Activated T-helper 2 cell treated with anti-CD3 and anti-CD28 coated beads, Interferon-gamma antibody, Interleukin-2, Interleukin-4, amounts not matched to agents 10 μg/mL and 5 μg/mL and 100 μg/mL, durations not matched to agents 14 hours and 24 hours and 36 hours (primary cell): ENCODE measurements at regions not wholly inside any gene's neighbourhood (a gene's known extent, or its start where the extent isn't known, plus 50 kb on each side); places are given as distances from the start of the nearest gene placed in this dataset.
"Not testable (repeated sequence)": the region's sequence is repeated elsewhere in the genome, so short reads cannot be mapped to it uniquely, and the experiment has no call there.

Experiments
- DNase-seq: peaks from one replicate; pipeline ENCODE4 v3.0.0; 2021; ENCODE audit warnings: low spot score
- H3K27ac Mint-ChIP-seq: one replicate; pipeline ENCODE4 v1.8.0; 2021; ENCODE audit warnings: mixed read lengths
- H3K27me3 Mint-ChIP-seq: one replicate; pipeline ENCODE4 v1.8.0; 2021; ENCODE audit warnings: low read depth, mixed read lengths
- H3K36me3 Mint-ChIP-seq: one replicate; pipeline ENCODE4 v1.8.0; 2021; ENCODE audit warnings: low read depth, mixed read lengths
- H3K4me1 Mint-ChIP-seq: one replicate; pipeline ENCODE4 v1.8.0; 2021; ENCODE audit warnings: low read depth, mixed read lengths
- H3K4me3 Mint-ChIP-seq: one replicate; pipeline ENCODE4 v1.8.0; 2021; ENCODE audit warnings: low read depth, mild to moderate bottlenecking, moderate library complexity, mixed read lengths
- H3K9me3 Mint-ChIP-seq: one replicate; pipeline ENCODE4 v1.8.0; 2021; ENCODE audit warnings: mixed read lengths
- intact Hi-C: fragments of 100-400 bp; cut with micrococcal nuclease; formaldehyde crosslinking; loops from one replicate; pipeline ENCODE4 v1.15.1; 2023

- DNase-seq, result no peak
- Mint-ChIP-seq H3K27me3 (no peaks in the 10 kb centered on the region), H3K4me1 (no peaks in the 10 kb centered on the region), H3K4me3 (no peak overlapping the region), H3K36me3 (no peaks in the 10 kb centered on the region), H3K27ac (no peak overlapping the region), H3K9me3 (no peaks in the 10 kb centered on the region)
- intact Hi-C loops, result no loop called here
Observed at GRCh38 chr13:90869580-90869979, 477.9 kb upstream of the MIR17HG start.

- no peak overlapping the region for H3K27ac Mint-ChIP-seq
- DNase-seq, result no peak
- H3K27me3 Mint-ChIP-seq, result no peaks in the 10 kb centered on the region
- intact Hi-C loops, result no loop called here
- H3K36me3 Mint-ChIP-seq, result no peaks in the 10 kb centered on the region
- H3K4me1 Mint-ChIP-seq, result no peaks in the 10 kb centered on the region
- no peak overlapping the region for H3K4me3 Mint-ChIP-seq
- no peaks in the 10 kb centered on the region for H3K9me3 Mint-ChIP-seq
Observed at GRCh38 chr13:90872491-90873025, 474.9 kb upstream of the MIR17HG start.

- Mint-ChIP-seq H3K4me3 (no peak overlapping the region), H3K9me3 (no peaks in the 10 kb centered on the region)
- intact Hi-C loops, result no loop called here
Observed at GRCh38 chr13:90880790-90881189, 466.7 kb upstream of the MIR17HG start.

GRCh38 chr13:90882551-90882950 is 464.9 kb upstream of the MIR17HG start:
- Mint-ChIP-seq H3K27me3 (no peaks in the 10 kb centered on the region), H3K27ac (no peak overlapping the region), H3K9me3 (peaks cover 3% of the 10 kb centered on the region), H3K4me3 (no peak overlapping the region), H3K4me1 (no peaks in the 10 kb centered on the region), H3K36me3 (no peaks in the 10 kb centered on the region)
- no peak for DNase-seq
- intact Hi-C loops, result no loop called here

More at GRCh38 chr13:90880790-90881189, 466.7 kb upstream of the MIR17HG start:
- Mint-ChIP-seq H3K27ac (no peak overlapping the region), H3K36me3 (no peaks in the 10 kb centered on the region), H3K4me1 (no peaks in the 10 kb centered on the region), H3K27me3 (no peaks in the 10 kb centered on the region)
- no peak for DNase-seq

DNA sequence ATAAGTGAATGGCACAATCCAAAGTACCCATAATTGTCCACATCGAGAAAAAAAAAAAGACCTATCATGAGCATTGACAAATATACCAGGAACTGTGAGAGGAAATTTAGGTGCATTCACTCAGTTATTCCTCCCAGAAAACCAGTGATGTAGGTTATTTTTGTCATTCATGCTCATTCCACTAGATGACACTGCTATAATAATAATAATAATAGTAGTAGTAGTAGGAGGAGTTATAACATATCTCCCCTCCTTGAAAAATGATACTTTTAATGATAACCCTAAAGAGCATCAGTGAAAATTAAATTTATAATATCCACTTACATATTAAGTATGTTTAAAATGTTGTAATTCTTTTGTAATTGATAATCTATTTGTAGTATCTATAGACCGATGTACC is 463.9 kb upstream of the MIR17HG start:
- intact Hi-C loops, result no loop called here
- DNase-seq, result no peak
- no peak overlapping the region for H3K4me3 Mint-ChIP-seq
- H3K27me3 Mint-ChIP-seq, result no peaks in the 10 kb centered on the region
- no peaks in the 10 kb centered on the region for H3K36me3 Mint-ChIP-seq
- H3K9me3 Mint-ChIP-seq, result peaks cover 3% of the 10 kb centered on the region
- no peaks in the 10 kb centered on the region for H3K4me1 Mint-ChIP-seq
- H3K27ac Mint-ChIP-seq, result no peak overlapping the region

DNA sequence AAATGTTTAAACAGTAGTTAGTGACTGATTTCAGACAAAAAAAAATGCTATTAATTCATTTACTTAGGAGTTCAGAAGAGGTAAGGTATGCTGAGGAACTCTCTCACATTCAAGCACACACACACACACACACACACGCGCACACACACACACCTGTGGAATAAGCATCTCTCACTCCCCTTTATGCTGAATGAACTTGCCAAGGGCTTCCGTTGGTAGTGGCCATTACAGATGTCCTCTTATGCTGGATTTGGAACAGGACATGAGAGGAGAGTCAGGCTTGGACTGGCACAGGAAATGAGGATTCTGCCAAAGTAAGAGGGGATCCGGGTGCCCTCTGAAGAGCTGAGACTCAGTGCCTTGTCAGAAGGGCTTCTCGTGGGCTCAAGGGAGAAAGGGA is 463.4 kb upstream of the MIR17HG start:
- no peaks in the 10 kb centered on the region for H3K36me3 Mint-ChIP-seq
- intact Hi-C loops, result no loop called here
- H3K4me1 Mint-ChIP-seq, result no peaks in the 10 kb centered on the region

GRCh38 chr13:90889906-90890834 is 457.3 kb upstream of the MIR17HG start:
- Mint-ChIP-seq H3K27me3 (no peaks in the 10 kb centered on the region), H3K36me3 (no peaks in the 10 kb centered on the region), H3K4me1 (no peaks in the 10 kb centered on the region), H3K4me3 (no peak overlapping the region), H3K9me3 (peaks cover 3% of the 10 kb centered on the region), H3K27ac (no peak overlapping the region)
- intact Hi-C loops, result no loop called here
- DNase-seq, result no peak

More for the DNA sequence above, 463.4 kb upstream of the MIR17HG start:
- Mint-ChIP-seq H3K27ac (no peak overlapping the region), H3K4me3 (no peak overlapping the region), H3K27me3 (no peaks in the 10 kb centered on the region), H3K9me3 (peaks cover 3% of the 10 kb centered on the region)
- no peak for DNase-seq

- intact Hi-C loops, result no loop called here
- no peak overlapping the region for H3K4me3 Mint-ChIP-seq
- no peak overlapping the region for H3K27ac Mint-ChIP-seq
- no peaks in the 10 kb centered on the region for H3K4me1 Mint-ChIP-seq
- no peaks in the 10 kb centered on the region for H3K36me3 Mint-ChIP-seq
- H3K9me3 Mint-ChIP-seq, result no peaks in the 10 kb centered on the region
- DNase-seq, result no peak
- H3K27me3 Mint-ChIP-seq, result no peaks in the 10 kb centered on the region
Observed at GRCh38 chr13:90891329-90891728, 456.2 kb upstream of the MIR17HG start.

DNA sequence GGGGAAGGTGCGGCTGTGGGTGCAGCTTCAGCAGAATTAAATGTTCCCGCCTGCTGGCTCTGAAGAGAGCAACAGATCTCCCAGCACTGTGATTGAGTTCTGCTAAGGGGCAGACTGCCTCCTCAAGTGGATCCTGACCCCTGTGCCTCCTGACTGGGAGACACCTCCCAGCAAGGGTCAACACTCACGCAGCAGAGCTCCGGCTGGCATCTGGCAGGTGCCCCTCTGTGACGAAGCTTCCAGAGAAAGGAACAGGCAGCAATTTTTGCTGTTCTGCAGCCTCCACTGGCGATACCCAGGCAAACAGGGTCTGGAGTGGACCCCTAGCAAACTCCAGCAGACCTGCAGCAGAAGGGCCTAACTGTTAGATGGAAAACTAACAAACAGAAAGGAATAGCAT is 454.3 kb upstream of the MIR17HG start:
- H3K27me3 Mint-ChIP-seq, H3K27ac Mint-ChIP-seq, H3K4me1 Mint-ChIP-seq, H3K36me3 Mint-ChIP-seq, H3K9me3 Mint-ChIP-seq, intact Hi-C loops, H3K4me3 Mint-ChIP-seq, DNase-seq: not testable (repeated sequence)

DNA sequence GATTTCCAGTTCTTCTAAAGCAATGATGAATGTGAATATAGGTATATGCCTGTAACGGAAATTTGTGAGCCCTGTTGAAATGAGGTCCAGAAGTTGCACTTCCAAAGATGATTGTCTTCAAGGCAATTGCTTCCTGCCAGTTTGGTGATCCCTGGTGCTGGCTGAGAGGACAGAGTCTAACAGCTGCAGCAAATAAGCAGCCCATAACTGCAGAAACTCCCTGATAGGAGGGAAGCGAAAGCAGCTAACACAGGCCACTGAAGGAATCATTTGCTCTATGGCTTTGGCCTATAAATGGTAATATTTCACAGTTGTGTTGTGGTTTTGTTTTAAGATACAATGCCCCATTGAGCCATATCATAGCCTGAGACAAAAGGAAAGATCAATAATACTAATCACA is 451.5 kb upstream of the MIR17HG start:
- no peak for DNase-seq
- H3K9me3 Mint-ChIP-seq, result no peaks in the 10 kb centered on the region
- no peaks in the 10 kb centered on the region for H3K36me3 Mint-ChIP-seq
- H3K27ac Mint-ChIP-seq, result no peak overlapping the region
- intact Hi-C loops, result no loop called here
- no peaks in the 10 kb centered on the region for H3K27me3 Mint-ChIP-seq
- H3K4me1 Mint-ChIP-seq, result no peaks in the 10 kb centered on the region
- H3K4me3 Mint-ChIP-seq, result no peak overlapping the region

DNA sequence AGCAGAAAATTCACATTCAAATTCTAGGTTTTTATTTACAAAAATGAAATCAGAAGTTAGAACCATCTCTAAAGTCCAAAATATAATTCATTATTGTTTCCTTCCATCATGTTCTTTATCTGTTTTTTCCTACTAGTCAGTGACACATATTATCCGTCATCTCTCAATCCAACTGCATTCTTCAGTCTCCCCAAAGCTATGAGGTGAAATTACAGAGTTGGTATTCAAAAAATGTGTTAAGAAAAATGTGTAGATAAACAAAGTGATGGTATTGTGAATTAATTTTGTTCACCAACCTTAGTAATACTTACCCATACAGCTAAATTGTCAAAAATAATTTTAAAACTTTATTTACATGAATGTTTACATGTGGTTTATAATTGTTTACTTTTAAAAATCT is 448.7 kb upstream of the MIR17HG start:
- Mint-ChIP-seq H3K36me3 (no peaks in the 10 kb centered on the region), H3K27ac (no peak overlapping the region), H3K9me3 (no peaks in the 10 kb centered on the region), H3K4me3 (no peak overlapping the region), H3K27me3 (no peaks in the 10 kb centered on the region), H3K4me1 (no peaks in the 10 kb centered on the region)
- no peak for DNase-seq
- intact Hi-C loops, result no loop called here

DNA sequence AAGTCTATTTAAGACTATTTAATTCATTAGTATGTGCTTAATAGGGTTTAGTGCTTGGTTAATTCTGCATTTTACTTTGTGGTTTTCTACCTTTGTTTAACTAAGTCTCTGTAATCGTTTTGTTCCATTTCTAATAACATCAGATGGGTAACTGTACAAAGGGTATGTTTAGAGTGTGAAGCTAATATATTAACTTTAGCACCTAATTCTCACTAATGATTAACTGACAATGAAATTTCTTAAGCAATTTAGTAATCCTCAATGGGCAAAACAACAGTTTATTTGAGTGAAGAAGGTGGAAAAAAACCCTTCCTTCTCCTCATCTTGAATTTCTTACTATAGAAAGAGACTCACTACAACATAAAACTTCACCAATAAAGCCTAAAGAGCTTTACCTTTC is 448.1 kb upstream of the MIR17HG start:
- Mint-ChIP-seq H3K9me3 (no peaks in the 10 kb centered on the region), H3K4me1 (no peaks in the 10 kb centered on the region), H3K27ac (no peak overlapping the region), H3K27me3 (no peaks in the 10 kb centered on the region), H3K4me3 (no peak overlapping the region), H3K36me3 (no peaks in the 10 kb centered on the region)
- no peak for DNase-seq
- intact Hi-C loops, result no loop called here

GRCh38 chr13:90902255-90902654 is 445.2 kb upstream of the MIR17HG start:
- intact Hi-C loops, result no loop called here
- H3K36me3 Mint-ChIP-seq, result no peaks in the 10 kb centered on the region
- DNase-seq, result no peak
- H3K27me3 Mint-ChIP-seq, result no peaks in the 10 kb centered on the region
- H3K4me3 Mint-ChIP-seq, result no peak overlapping the region
- no peak overlapping the region for H3K27ac Mint-ChIP-seq
- peaks cover 12% of the 10 kb centered on the region for H3K9me3 Mint-ChIP-seq
- H3K4me1 Mint-ChIP-seq, result no peaks in the 10 kb centered on the region
